Neural cell (in vitro differentiated cells): ENCODE measurements at regions not wholly inside any gene's neighbourhood (a gene's known extent, or its start where the extent isn't known, plus 50 kb on each side); places are given as distances from the start of the nearest gene placed in this dataset.

Experiments
- H2AFZ ChIP-seq: fragments of 200-600, 300-800 bp; sonication (generic), shearing (Covaris generic); 2 replicates; pipeline ENCODE4 v1.6.0; 2014; ENCODE audit warnings: low read depth, mild to moderate bottlenecking, antibody characterized with exemption, low read length, moderate library complexity
- H3F3A ChIP-seq: fragments of 200-600 bp; shearing (Covaris generic); 2 replicates; pipeline ENCODE4 v1.6.1; 2016; ENCODE audit warnings: mild to moderate bottlenecking, moderate library complexity, mixed read lengths, antibody characterized with exemption, low read length; ENCODE audit not compliant: insufficient read depth, poor library complexity, severe bottlenecking
- H3K27ac ChIP-seq: fragments of 200-600, 300-800 bp; sonication (generic), shearing (Covaris generic); 2 replicates; pipeline ENCODE4 v1.5.1; 2014; ENCODE audit warnings: mild to moderate bottlenecking, low read length, moderate library complexity
- H3K27me3 ChIP-seq: fragments of 300-800, 200-600 bp; sonication (generic), shearing (Covaris generic); 2 replicates; pipeline ENCODE4 v1.6.0; 2014; ENCODE audit warnings: mild to moderate bottlenecking, low read depth, low read length, moderate library complexity; ENCODE audit not compliant: insufficient read depth
- H3K36me3 ChIP-seq: fragments of 300-800, 200-600 bp; sonication (generic), shearing (Covaris generic); 2 replicates; pipeline ENCODE4 v1.5.1; 2014; ENCODE audit warnings: mild to moderate bottlenecking, antibody characterized with exemption, low read length, moderate library complexity; ENCODE audit not compliant: insufficient read depth
- H3K4me2 ChIP-seq: fragments of 300-800, 200-600 bp; sonication (generic), shearing (Covaris generic); 2 replicates; pipeline ENCODE4 v1.6.0; 2014; ENCODE audit warnings: mild to moderate bottlenecking, low read length
- H3K4me3 ChIP-seq: fragments of 300-800, 200-600 bp; sonication (generic), shearing (Covaris generic); 2 replicates; pipeline ENCODE4 v1.5.1; 2014; ENCODE audit warnings: mild to moderate bottlenecking, low read length, moderate library complexity
- H3K79me2 ChIP-seq: fragments of 200-600 bp; shearing (Covaris generic); replicated peaks from 2 replicates; pipeline ENCODE4 v1.6.0; 2014; ENCODE audit warnings: mild to moderate bottlenecking, low read length, moderate library complexity; ENCODE audit not compliant: insufficient read depth
- H3K9ac ChIP-seq: fragments of 300-800, 200-600 bp; sonication (generic), shearing (Covaris generic); 2 replicates; pipeline ENCODE4 v1.6.1; 2016; ENCODE audit warnings: mild to moderate bottlenecking, low read length, mixed read lengths
- H3K9me2 ChIP-seq: fragments of 200-600 bp; shearing (Covaris generic); 2 replicates; pipeline ENCODE4 v1.6.1; 2016; ENCODE audit warnings: mild to moderate bottlenecking, low read length, mixed read lengths; ENCODE audit not compliant: insufficient read depth
- H3K9me3 ChIP-seq: fragments of 200-600, 300-800 bp; sonication (generic), shearing (Covaris generic); 2 replicates; pipeline ENCODE4 v1.6.1; 2016; ENCODE audit warnings: mild to moderate bottlenecking, mixed run types, low read length, moderate library complexity, mixed read lengths
- H4K20me1 ChIP-seq: fragments of 200-600 bp; shearing (Covaris generic); 2 replicates; pipeline ENCODE4 v1.6.1; 2016; ENCODE audit warnings: mild to moderate bottlenecking, mixed run types; ENCODE audit not compliant: insufficient read depth
- EP300 ChIP-seq: fragments of 450-650 bp; conservative IDR thresholded peaks from 2 replicates; pipeline ENCODE4 v1.6.1; 2014; ENCODE audit warnings: antibody characterized with exemption, mild to moderate bottlenecking, moderate library complexity; ENCODE audit not compliant: poor library complexity, severe bottlenecking
- EZH2 ChIP-seq: fragments of 200-600, 300-800 bp; shearing (Covaris generic), sonication (generic); IDR thresholded peaks from 2 replicates; pipeline ENCODE4 v1.6.1; 2014; ENCODE audit warnings: antibody characterized with exemption, low read length, borderline replicate concordance, mild to moderate bottlenecking; ENCODE audit not compliant: insufficient read depth, poor library complexity, severe bottlenecking
- MXI1 ChIP-seq: fragments of 450-650 bp; conservative IDR thresholded peaks from 2 replicates; pipeline ENCODE4 v1.6.1; 2014; ENCODE audit warnings: antibody characterized with exemption, mild to moderate bottlenecking; ENCODE audit not compliant: poor library complexity, severe bottlenecking
- POLR2AphosphoS5 ChIP-seq: IDR thresholded peaks from 2 replicates; pipeline ENCODE4 v1.6.1; 2012
- RAD21 ChIP-seq: fragments of 450-650 bp; conservative IDR thresholded peaks from 2 replicates; pipeline ENCODE4 v1.6.1; 2014; ENCODE audit warnings: antibody characterized with exemption, mild to moderate bottlenecking, moderate library complexity
- SMC3 ChIP-seq: fragments of 450-650 bp; conservative IDR thresholded peaks from 2 replicates; pipeline ENCODE4 v1.6.1; 2014; ENCODE audit warnings: antibody characterized with exemption, mild to moderate bottlenecking, moderate library complexity; ENCODE audit not compliant: poor library complexity
- TAF1 ChIP-seq: IDR thresholded peaks from 2 replicates; pipeline ENCODE4 v1.6.1; 2012; ENCODE audit warnings: low read depth
- TF ChIP-seq, protein P1 (sequence below): fragments of 450-650 bp; IDR thresholded peaks from 2 replicates; pipeline ENCODE4 v1.5.1; 2014; ENCODE audit warnings: antibody characterized with exemption, mild to moderate bottlenecking, moderate library complexity; ENCODE audit not compliant: poor library complexity, severe bottlenecking
- TF ChIP-seq, protein P2 (sequence below): IDR thresholded peaks from 2 replicates; pipeline ENCODE4 v1.6.1; 2012; ENCODE audit warnings: borderline replicate concordance

DNA sequence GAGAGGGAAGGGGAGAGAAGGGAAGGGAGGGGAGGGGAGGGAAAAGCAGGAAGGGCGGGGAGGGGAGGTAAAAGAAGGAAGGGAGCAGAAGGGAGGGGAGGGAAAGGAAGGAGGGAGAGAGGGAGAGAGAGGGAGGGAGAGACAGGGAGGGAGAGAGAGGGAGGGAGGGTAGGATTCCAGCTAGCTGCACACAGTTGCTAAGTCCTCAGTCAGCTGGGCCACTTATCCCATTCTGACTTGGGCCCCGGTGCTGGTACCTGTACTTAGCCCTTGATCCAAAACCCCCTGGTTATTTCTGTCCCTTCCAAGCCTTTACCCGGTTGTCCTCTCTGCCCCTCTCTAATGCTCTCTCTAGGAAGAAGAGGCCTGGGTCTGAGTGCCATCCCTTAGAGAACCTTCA lies 211.4 kb downstream of the TTC32 start:
- Histone ChIP-seq H3K27me3 (no peaks in the 10 kb centered on the region), H3K9me3 (no peaks in the 10 kb centered on the region), H3K4me2 (no peak overlapping the region), H3K36me3 (no peaks in the 10 kb centered on the region), H3F3A (no peaks in the 10 kb centered on the region), H4K20me1 (no peaks in the 10 kb centered on the region), H3K27ac (no peak overlapping the region), H2AFZ (no peak overlapping the region), H3K79me2 (no peaks in the 10 kb centered on the region), H3K9ac (no peak overlapping the region), H3K4me3 (no peak overlapping the region), H3K9me2 (no peaks in the 10 kb centered on the region)
- TF ChIP-seq RAD21 (no peak), TAF1 (no peak), EZH2 (no peak), EP300 (no peak), POLR2AphosphoS5 (no peak), SMC3 (no peak), MXI1 (no peak)
- TF ChIP-seq, protein P1, sequence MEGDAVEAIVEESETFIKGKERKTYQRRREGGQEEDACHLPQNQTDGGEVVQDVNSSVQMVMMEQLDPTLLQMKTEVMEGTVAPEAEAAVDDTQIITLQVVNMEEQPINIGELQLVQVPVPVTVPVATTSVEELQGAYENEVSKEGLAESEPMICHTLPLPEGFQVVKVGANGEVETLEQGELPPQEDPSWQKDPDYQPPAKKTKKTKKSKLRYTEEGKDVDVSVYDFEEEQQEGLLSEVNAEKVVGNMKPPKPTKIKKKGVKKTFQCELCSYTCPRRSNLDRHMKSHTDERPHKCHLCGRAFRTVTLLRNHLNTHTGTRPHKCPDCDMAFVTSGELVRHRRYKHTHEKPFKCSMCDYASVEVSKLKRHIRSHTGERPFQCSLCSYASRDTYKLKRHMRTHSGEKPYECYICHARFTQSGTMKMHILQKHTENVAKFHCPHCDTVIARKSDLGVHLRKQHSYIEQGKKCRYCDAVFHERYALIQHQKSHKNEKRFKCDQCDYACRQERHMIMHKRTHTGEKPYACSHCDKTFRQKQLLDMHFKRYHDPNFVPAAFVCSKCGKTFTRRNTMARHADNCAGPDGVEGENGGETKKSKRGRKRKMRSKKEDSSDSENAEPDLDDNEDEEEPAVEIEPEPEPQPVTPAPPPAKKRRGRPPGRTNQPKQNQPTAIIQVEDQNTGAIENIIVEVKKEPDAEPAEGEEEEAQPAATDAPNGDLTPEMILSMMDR = no peak
- TF ChIP-seq, protein P2, sequence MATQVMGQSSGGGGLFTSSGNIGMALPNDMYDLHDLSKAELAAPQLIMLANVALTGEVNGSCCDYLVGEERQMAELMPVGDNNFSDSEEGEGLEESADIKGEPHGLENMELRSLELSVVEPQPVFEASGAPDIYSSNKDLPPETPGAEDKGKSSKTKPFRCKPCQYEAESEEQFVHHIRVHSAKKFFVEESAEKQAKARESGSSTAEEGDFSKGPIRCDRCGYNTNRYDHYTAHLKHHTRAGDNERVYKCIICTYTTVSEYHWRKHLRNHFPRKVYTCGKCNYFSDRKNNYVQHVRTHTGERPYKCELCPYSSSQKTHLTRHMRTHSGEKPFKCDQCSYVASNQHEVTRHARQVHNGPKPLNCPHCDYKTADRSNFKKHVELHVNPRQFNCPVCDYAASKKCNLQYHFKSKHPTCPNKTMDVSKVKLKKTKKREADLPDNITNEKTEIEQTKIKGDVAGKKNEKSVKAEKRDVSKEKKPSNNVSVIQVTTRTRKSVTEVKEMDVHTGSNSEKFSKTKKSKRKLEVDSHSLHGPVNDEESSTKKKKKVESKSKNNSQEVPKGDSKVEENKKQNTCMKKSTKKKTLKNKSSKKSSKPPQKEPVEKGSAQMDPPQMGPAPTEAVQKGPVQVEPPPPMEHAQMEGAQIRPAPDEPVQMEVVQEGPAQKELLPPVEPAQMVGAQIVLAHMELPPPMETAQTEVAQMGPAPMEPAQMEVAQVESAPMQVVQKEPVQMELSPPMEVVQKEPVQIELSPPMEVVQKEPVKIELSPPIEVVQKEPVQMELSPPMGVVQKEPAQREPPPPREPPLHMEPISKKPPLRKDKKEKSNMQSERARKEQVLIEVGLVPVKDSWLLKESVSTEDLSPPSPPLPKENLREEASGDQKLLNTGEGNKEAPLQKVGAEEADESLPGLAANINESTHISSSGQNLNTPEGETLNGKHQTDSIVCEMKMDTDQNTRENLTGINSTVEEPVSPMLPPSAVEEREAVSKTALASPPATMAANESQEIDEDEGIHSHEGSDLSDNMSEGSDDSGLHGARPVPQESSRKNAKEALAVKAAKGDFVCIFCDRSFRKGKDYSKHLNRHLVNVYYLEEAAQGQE = no peak

DNA sequence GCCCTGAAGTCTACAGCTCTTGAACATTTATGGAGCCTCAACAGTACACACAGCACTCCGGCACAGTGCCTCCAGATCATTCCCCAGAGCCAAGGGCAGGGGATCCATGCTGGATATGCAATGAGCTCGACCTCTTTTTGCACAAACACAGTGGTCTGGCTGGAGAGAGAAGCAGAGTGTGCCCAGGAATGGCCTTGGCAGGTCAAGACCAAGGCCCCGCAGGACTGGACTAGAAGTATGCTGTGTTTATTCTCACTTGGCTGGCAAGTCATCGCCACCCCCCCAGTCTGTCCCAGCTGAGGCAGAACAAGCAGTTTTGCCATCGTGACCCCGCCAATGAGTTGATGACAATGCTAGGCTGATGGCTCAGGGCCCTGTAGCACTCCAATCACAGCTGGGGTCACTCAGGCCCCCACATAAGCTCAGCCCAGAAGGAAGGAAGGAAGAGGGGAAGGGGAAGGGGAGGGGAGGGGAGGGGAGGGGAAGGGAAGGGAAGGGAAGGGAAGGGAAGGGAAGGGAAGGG lies 212.1 kb downstream of the TTC32 start:
- H4K20me1 ChIP-seq = no peaks in the 10 kb centered on the region
- no peaks in the 10 kb centered on the region for H3K36me3 ChIP-seq
- no peak overlapping the region for H3K9ac ChIP-seq
- H3K27ac ChIP-seq = no peak overlapping the region
- no peaks in the 10 kb centered on the region for H3K9me2 ChIP-seq
- H3F3A ChIP-seq = no peaks in the 10 kb centered on the region
- H3K79me2 ChIP-seq = no peaks in the 10 kb centered on the region
- no peak overlapping the region for H2AFZ ChIP-seq
- H3K27me3 ChIP-seq = no peaks in the 10 kb centered on the region
- no peak overlapping the region for H3K4me3 ChIP-seq
- no peak overlapping the region for H3K4me2 ChIP-seq
- H3K9me3 ChIP-seq = no peaks in the 10 kb centered on the region
- no peak for TF ChIP-seq EP300
- TF ChIP-seq RAD21 = no peak
- TF ChIP-seq POLR2AphosphoS5 = no peak
- no peak for TF ChIP-seq SMC3
- TF ChIP-seq, protein P2 = no peak
- TF ChIP-seq, protein P1 = no peak
- no peak for TF ChIP-seq EZH2
- TF ChIP-seq TAF1 = no peak
- TF ChIP-seq MXI1 = no peak
